ENCODE measurements at regions not wholly inside any gene's neighbourhood (a gene's known extent, or its start where the extent isn't known, plus 50 kb on each side); places are given as distances from the start of the nearest gene placed in this dataset.

DNA sequence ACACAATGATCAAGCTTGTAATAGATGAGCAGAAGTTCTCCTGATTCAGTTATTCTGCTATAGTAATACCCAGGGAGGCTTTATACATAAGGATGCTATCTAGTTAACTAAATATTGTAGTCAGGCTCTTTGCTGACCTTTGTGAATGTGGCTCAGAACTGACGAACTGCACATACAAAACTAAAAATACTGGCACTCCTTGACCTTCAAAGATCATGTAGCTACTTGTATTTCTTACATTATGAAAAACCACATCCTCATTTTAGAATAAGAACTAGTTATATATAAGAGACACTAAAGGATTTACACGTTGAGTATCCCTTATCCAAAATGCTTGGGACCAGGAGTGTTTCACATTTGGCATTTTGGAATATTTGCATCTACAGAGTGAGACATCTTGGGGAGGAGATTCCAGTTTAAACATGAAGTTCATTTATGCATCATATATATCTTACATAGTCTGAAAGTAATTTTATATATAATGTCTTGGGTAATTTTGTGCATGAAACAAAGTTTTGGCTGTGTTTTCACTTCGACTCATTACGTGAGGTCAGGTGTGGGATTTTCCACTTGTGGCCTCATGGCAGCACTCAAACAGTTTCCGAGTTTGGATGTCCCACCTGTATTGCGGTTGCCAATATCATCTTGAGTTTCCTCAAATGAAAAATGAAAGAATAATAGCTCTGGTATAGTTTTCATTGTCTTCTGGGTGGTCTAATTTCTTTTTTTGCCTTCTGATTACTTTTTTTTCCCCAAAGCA is 58.4 kb upstream of the FBXL7 start:
- no peak for DNase-seq
- ATAC-seq, result no peak
- Histone ChIP-seq H3K27ac (ENCODE audit: low read length) (no peak overlapping the region), H3K27me3 (ENCODE audit: low read length) (no peaks in the 10 kb centered on the region), H2AFZ (ENCODE audit: low read length) (no peak overlapping the region), H3K9me3 (ENCODE audit: low read length) (peaks cover 30% of the 10 kb centered on the region; the same call in 1 of the 2 replicates), H3K9me2 (replicated peaks; ENCODE audit: low read length) (no peaks in the 10 kb centered on the region), H4K20me1 (ENCODE audit: low read length) (no peaks in the 10 kb centered on the region), H3K79me2 (ENCODE audit: low read length) (no peaks in the 10 kb centered on the region), H3K4me3 (ENCODE audit: low read length) (no peak overlapping the region), H3K4me1 (ENCODE audit: insufficient read depth, low read length) (no peaks in the 10 kb centered on the region), H3K4me2 (ENCODE audit: low read length) (no peak overlapping the region), H3K36me3 (ENCODE audit: low read depth, low read length) (no peaks in the 10 kb centered on the region), H3K9ac (ENCODE audit: low read length) (no peak overlapping the region), H3F3A (ENCODE audit: low read length, unreplicated experiment) (no peaks in the 10 kb centered on the region)
- TF ChIP-seq EZH2phosphoT487 (IDR thresholded peaks at IDR 0.05; ENCODE audit: borderline replicate concordance, low read length) (no peak), EZH2 (IDR thresholded peaks at IDR 0.05; ENCODE audit: low read length, unreplicated experiment) (no peak)
- TF ChIP-seq, protein P1, sequence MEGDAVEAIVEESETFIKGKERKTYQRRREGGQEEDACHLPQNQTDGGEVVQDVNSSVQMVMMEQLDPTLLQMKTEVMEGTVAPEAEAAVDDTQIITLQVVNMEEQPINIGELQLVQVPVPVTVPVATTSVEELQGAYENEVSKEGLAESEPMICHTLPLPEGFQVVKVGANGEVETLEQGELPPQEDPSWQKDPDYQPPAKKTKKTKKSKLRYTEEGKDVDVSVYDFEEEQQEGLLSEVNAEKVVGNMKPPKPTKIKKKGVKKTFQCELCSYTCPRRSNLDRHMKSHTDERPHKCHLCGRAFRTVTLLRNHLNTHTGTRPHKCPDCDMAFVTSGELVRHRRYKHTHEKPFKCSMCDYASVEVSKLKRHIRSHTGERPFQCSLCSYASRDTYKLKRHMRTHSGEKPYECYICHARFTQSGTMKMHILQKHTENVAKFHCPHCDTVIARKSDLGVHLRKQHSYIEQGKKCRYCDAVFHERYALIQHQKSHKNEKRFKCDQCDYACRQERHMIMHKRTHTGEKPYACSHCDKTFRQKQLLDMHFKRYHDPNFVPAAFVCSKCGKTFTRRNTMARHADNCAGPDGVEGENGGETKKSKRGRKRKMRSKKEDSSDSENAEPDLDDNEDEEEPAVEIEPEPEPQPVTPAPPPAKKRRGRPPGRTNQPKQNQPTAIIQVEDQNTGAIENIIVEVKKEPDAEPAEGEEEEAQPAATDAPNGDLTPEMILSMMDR (conservative IDR thresholded peaks at IDR 0.05; ENCODE audit: low read depth, low read length), result no peak
- BruUV-seq (replicated peaks), result no TSS peak
- intact Hi-C loops (cut with micrococcal nuclease), result no loop called here
- ChIA-PET POLR2A (ENCODE audit: unreplicated experiment) (no interaction called here), CTCF (no interaction called here)

DNA sequence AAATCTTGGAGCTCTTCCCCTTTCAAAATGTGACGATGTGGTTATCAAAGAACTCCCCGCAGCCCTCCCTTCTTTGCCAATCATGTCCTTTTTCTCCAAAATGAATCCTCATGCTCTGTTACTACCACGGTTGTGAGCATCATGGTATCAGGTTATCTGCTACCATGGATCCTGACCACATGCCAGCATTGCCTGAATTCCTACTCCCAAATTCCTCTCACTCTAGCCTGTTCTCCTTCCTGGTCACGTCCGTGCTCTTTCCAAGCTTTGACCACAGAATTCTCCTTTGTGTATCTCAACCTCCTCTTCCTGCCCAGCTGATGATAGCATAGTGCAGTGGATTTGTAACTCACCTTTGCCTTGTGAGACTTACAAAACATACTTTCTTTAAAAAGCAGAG is 59.5 kb upstream of the FBXL7 start:
- H3K9ac ChIP-seq (ENCODE audit: low read length), result no peak overlapping the region
- peaks cover 32% of the 10 kb centered on the region for H3K9me3 ChIP-seq (ENCODE audit: low read length)
- H3K9me2 ChIP-seq (replicated peaks; ENCODE audit: low read length), result no peaks in the 10 kb centered on the region
- H3K36me3 ChIP-seq (ENCODE audit: low read depth, low read length), result no peaks in the 10 kb centered on the region
- no peak overlapping the region for H3K4me3 ChIP-seq (ENCODE audit: low read length)
- H2AFZ ChIP-seq (ENCODE audit: low read length), result no peak overlapping the region
- no peak overlapping the region for H3K27ac ChIP-seq (ENCODE audit: low read length)
- H3K79me2 ChIP-seq (ENCODE audit: low read length), result no peaks in the 10 kb centered on the region
- DNase-seq (no peak), ATAC-seq (no peak)
- ChIA-PET CTCF (no interaction called here), POLR2A (ENCODE audit: unreplicated experiment) (no interaction called here)
- TF ChIP-seq EZH2 (IDR thresholded peaks at IDR 0.05; ENCODE audit: low read length, unreplicated experiment) (no peak), EZH2phosphoT487 (IDR thresholded peaks at IDR 0.05; ENCODE audit: borderline replicate concordance, low read length) (no peak)
- TF ChIP-seq, protein P1 (conservative IDR thresholded peaks at IDR 0.05; ENCODE audit: low read depth, low read length), result no peak
- BruUV-seq (replicated peaks), result no TSS peak
- H3K27me3 ChIP-seq (ENCODE audit: low read length), result no peaks in the 10 kb centered on the region
- intact Hi-C loops (cut with micrococcal nuclease), result no loop called here
- no peaks in the 10 kb centered on the region for H3K4me1 ChIP-seq (ENCODE audit: insufficient read depth, low read length)
- no peaks in the 10 kb centered on the region for H4K20me1 ChIP-seq (ENCODE audit: low read length)
- H3F3A ChIP-seq (ENCODE audit: low read length, unreplicated experiment), result no peaks in the 10 kb centered on the region
- no peak overlapping the region for H3K4me2 ChIP-seq (ENCODE audit: low read length)

DNA sequence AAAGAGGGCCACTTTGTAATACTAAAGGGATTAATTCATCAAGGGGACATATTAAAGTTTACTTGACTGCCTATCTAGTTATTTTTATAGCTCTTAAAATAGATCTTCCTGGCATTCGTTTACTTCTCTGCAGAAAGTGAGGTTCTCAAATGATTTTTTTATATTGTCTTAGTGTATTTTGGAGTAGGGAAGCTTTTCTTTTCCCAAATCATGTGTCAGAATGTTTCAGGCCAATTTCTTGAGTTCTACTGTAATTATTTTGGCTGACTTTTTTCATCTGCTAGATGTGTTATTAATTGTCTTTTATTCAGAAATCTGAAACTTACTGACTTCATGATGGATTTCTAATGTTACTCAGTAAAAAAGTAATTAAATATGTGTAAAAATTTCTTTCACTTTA is 60.2 kb upstream of the FBXL7 start:
- CTCF ChIA-PET, result no interaction called here
- no peaks in the 10 kb centered on the region for H3K27me3 ChIP-seq (ENCODE audit: low read length)
- POLR2A ChIA-PET (ENCODE audit: unreplicated experiment), result no interaction called here
- no peaks in the 10 kb centered on the region for H4K20me1 ChIP-seq (ENCODE audit: low read length)
- no peaks in the 10 kb centered on the region for H3K36me3 ChIP-seq (ENCODE audit: low read depth, low read length)
- no peak overlapping the region for H3K9ac ChIP-seq (ENCODE audit: low read length)
- H3K27ac ChIP-seq (ENCODE audit: low read length), result no peak overlapping the region
- no peak for DNase-seq
- no TSS peak for BruUV-seq (replicated peaks)
- H3K9me3 ChIP-seq (ENCODE audit: low read length), result peaks cover 31% of the 10 kb centered on the region
- intact Hi-C loops (cut with micrococcal nuclease), result no loop called here
- ATAC-seq, result no peak
- TF ChIP-seq, protein P1 (conservative IDR thresholded peaks at IDR 0.05; ENCODE audit: low read depth, low read length), result no peak
- TF ChIP-seq EZH2phosphoT487 (IDR thresholded peaks at IDR 0.05; ENCODE audit: borderline replicate concordance, low read length), result no peak
- TF ChIP-seq EZH2 (IDR thresholded peaks at IDR 0.05; ENCODE audit: low read length, unreplicated experiment), result no peak
- H2AFZ ChIP-seq (ENCODE audit: low read length), result no peak overlapping the region
- no peak overlapping the region for H3K4me2 ChIP-seq (ENCODE audit: low read length)
- H3K4me1 ChIP-seq (ENCODE audit: insufficient read depth, low read length), result no peaks in the 10 kb centered on the region
- H3K79me2 ChIP-seq (ENCODE audit: low read length), result no peaks in the 10 kb centered on the region
- no peaks in the 10 kb centered on the region for H3F3A ChIP-seq (ENCODE audit: low read length, unreplicated experiment)
- H3K4me3 ChIP-seq (ENCODE audit: low read length), result no peak overlapping the region
- no peaks in the 10 kb centered on the region for H3K9me2 ChIP-seq (replicated peaks; ENCODE audit: low read length)

Data from PC-3 (cell line).